DOHH2 (cell line): ENCODE measurements at regions not wholly inside any gene's neighbourhood (a gene's known extent, or its start where the extent isn't known, plus 50 kb on each side); places are given as distances from the start of the nearest gene placed in this dataset.

ENCODE experiments used
- CTCF ChIP-seq: fragments of 200-600 bp; sonication (generic); IDR thresholded peaks from one replicate; pipeline ENCODE4 v1.5.1; 2014; ENCODE audit warnings: antibody characterized with exemption, mild to moderate bottlenecking, low read depth, low read length; ENCODE audit not compliant: poor library complexity, severe bottlenecking
- EZH2phosphoT487 ChIP-seq: fragments of 200-600 bp; sonication (generic); IDR thresholded peaks from 2 replicates; pipeline ENCODE4 v1.6.1; 2017; ENCODE audit warnings: borderline replicate concordance, mild to moderate bottlenecking, antibody characterized with exemption, low read length, moderate library complexity, mixed read lengths

GRCh38 chr15:31930967-31931366 is 99.3 kb upstream of the CHRNA7 start:
- TF ChIP-seq CTCF (no peak), EZH2phosphoT487 (no peak)
